H1 (cell line): ENCODE measurements at regions not wholly inside any gene's neighbourhood (a gene's known extent, or its start where the extent isn't known, plus 50 kb on each side); places are given as distances from the start of the nearest gene placed in this dataset.

Source experiments
- BACH1 ChIP-seq: IDR thresholded peaks from 2 replicates; pipeline ENCODE4 v1.6.1; 2012; ENCODE audit warnings: low read length, improper control_type of control experiment
- SRF ChIP-seq: IDR thresholded peaks from 2 replicates; pipeline ENCODE4 v1.6.1; 2011; ENCODE audit warnings: mild to moderate bottlenecking, low read depth, low read length, moderate library complexity

DNA sequence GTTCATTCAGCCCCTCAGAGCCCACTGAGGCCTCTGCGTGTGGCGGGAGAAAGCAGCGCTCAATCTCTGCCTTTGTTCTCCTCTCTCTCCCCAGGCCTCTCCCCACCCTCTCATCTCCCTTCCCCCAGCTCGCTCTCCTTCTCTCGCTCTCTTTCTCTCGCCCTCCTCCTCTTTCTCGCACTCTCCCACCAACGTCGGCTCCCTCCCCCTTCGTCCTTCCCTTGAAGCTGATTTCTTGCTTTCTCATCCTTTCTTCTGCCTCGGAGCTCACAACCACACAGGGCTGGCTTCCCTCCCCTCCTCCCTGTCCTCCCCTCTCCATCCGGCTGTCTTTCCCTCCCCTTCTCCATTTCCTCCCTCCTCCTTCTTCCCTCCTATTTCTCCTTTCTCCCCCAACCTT lies 96.4 kb downstream of the LRRC74A start (continued):
- no peak for TF ChIP-seq SRF
- TF ChIP-seq BACH1: 0 out of 2 replicates have a peak, but pooled peaks have one; percentile 20
- TF ChIP-seq, all 59 proteins: peak for 2
